HepG2 (cell line): ENCODE measurements at regions not wholly inside any gene's neighbourhood (a gene's known extent, or its start where the extent isn't known, plus 50 kb on each side); places are given as distances from the start of the nearest gene placed in this dataset.

Experiments
- ATAC-seq: fragments of 200-7000 bp; cut with Tn5 transposase; 3 replicates; pipeline ENCODE4 v1.9.1; 2020; ENCODE audit warnings: mild to moderate bottlenecking, moderate library complexity
- BruUV-seq: library from RNA; stranded (reverse); fragments of 400-500 nt; replicated peaks from 2 replicates; lab custom pipeline; 2021; lab: Mats Ljungman, UMichigan
- CTCF ChIA-PET: fragments of 300-600 bp; formaldehyde crosslinking; extraction: SDS; loops from one replicate; lab custom pipeline; 2021; ENCODE audit warnings: low total read pairs, inconsistent platforms, low intra/inter-chr PET ratio; lab: Yijun Ruan, JAX
- POLR2A ChIA-PET: fragments of 350-600 bp; sonication (Branson Sonifier 250); formaldehyde crosslinking; loops from one replicate; lab custom pipeline; 2020; ENCODE audit warnings: antibody characterized with exemption, inconsistent platforms; lab: Yijun Ruan, JAX
- DNase-seq: peaks from one replicate; pipeline ENCODE4 v3.0.0-alpha.2; 2015; ENCODE audit warnings: low spot score
- FAIRE-seq: peaks from 3 replicates; lab custom pipeline; 2011; peaks lifted over from hg19 to GRCh38; lab: Jason Lieb, UNC
- H2AFZ ChIP-seq: one replicate; pipeline ENCODE4 v1.6.1; 2011; ENCODE audit warnings: low read length, inconsistent platforms
- H3K27ac ChIP-seq: fragments of 300-600 bp; 3 replicates; pipeline ENCODE4 v1.8.0; 2011; ENCODE audit warnings: mixed run types, mild to moderate bottlenecking, mixed read lengths, low read length, inconsistent platforms; ENCODE audit not compliant: insufficient read depth; ENCODE audit errors: extremely low read length
- H3K27me3 ChIP-seq, 2 experiments: fragments of 200-600 bp in 1 of 2; 2 replicates in 1 of 2; 3 replicates in 1 of 2; pipeline versions ENCODE4 v1.6.0 to v1.8.0; 2011; ENCODE audit warnings: low read length in 2 of 2, mild to moderate bottlenecking in 2 of 2, moderate library complexity in 2 of 2, inconsistent platforms in 1 of 2; ENCODE audit not compliant: insufficient read depth in 2 of 2, control insufficient read depth in 1 of 2
- H3K36me3 ChIP-seq, 2 experiments: fragments of 200-600 bp in 1 of 2; replicated peaks in 1 of 2; 2 replicates in 1 of 2; 3 replicates in 1 of 2; pipeline versions ENCODE4 v1.5.1 to v1.8.0; 2011; ENCODE audit warnings: low read length in 2 of 2, inconsistent platforms in 1 of 2; ENCODE audit not compliant: insufficient read depth in 2 of 2, control insufficient read depth in 1 of 2
- H3K4me1 ChIP-seq: 2 replicates; pipeline ENCODE4 v1.5.1; 2012; ENCODE audit warnings: low read length, inconsistent platforms; ENCODE audit not compliant: insufficient read depth
- H3K4me2 ChIP-seq: 2 replicates; pipeline ENCODE4 v1.6.0; 2011; ENCODE audit warnings: low read depth, low read length, inconsistent platforms
- H3K4me3 ChIP-seq, 3 experiments: fragments of 200-600 bp in 1 of 3; sonication (generic), shearing (Covaris generic) in 1 of 3; replicated peaks in 1 of 3; 2 replicates each; pipeline ENCODE4 v1.5.1; 2011 to 2016; ENCODE audit warnings: low read length in 3 of 3, inconsistent platforms in 2 of 3, low read depth in 2 of 3, mild to moderate bottlenecking in 2 of 3, control low read depth in 1 of 3, mixed read lengths in 1 of 3; ENCODE audit not compliant: insufficient read depth in 1 of 3
- H3K79me2 ChIP-seq: one replicate; pipeline ENCODE4 v1.6.1; 2011; ENCODE audit warnings: low read length, inconsistent platforms; ENCODE audit not compliant: insufficient read depth
- H3K9ac ChIP-seq: 2 replicates; pipeline ENCODE4 v1.6.0; 2011; ENCODE audit warnings: mild to moderate bottlenecking, low read depth, low read length, inconsistent platforms; ENCODE audit not compliant: insufficient read depth
- H3K9me3 ChIP-seq: 2 replicates; pipeline ENCODE4 v1.5.1; 2012; ENCODE audit warnings: mild to moderate bottlenecking, low read length
- H4K20me1 ChIP-seq: 2 replicates; pipeline ENCODE4 v1.6.0; 2011; ENCODE audit warnings: inconsistent platforms, mild to moderate bottlenecking, low read length, moderate library complexity; ENCODE audit not compliant: insufficient read depth
- FOXC1 ChIP-seq: sonication (generic); formaldehyde crosslinking; IDR thresholded peaks from 2 replicates; pipeline ENCODE4 v1.8.0; 2022; ENCODE audit warnings: mild to moderate bottlenecking, missing genetic modification reagents, borderline replicate concordance
- FOXO1 ChIP-seq: sonication (generic); formaldehyde crosslinking; IDR thresholded peaks from 2 replicates; pipeline ENCODE4 v1.4.0; 2020; ENCODE audit warnings: missing genetic modification reagents
- GATAD2A ChIP-seq: IDR thresholded peaks from 2 replicates; pipeline ENCODE4 v1.6.1; 2016
- TIGD3 ChIP-seq: sonication (generic); formaldehyde crosslinking; IDR thresholded peaks from 2 replicates; pipeline ENCODE4 v1.5.1; 2020; ENCODE audit warnings: mild to moderate bottlenecking, missing genetic modification reagents, borderline replicate concordance
- ZBTB1 ChIP-seq: sonication (generic); formaldehyde crosslinking; IDR thresholded peaks from 2 replicates; pipeline ENCODE4 v1.4.0; 2020; ENCODE audit warnings: missing genetic modification reagents, borderline replicate concordance
- ZKSCAN5 ChIP-seq: sonication (generic); formaldehyde crosslinking; IDR thresholded peaks from 2 replicates; pipeline ENCODE4 v1.5.1; 2020; ENCODE audit warnings: mild to moderate bottlenecking, missing genetic modification reagents
- ZNF407 ChIP-seq: sonication (generic); formaldehyde crosslinking; IDR thresholded peaks from one replicate; pipeline ENCODE4 v1.5.1; 2020; ENCODE audit warnings: mild to moderate bottlenecking, missing genetic modification reagents; ENCODE audit errors: not compliant biosample characterization
- ZNF7 ChIP-seq: IDR thresholded peaks from 2 replicates; pipeline ENCODE4 v1.6.1; 2016; ENCODE audit warnings: missing biosample characterization, missing genetic modification reagents
- ZNF724P ChIP-seq: sonication (generic); formaldehyde crosslinking; IDR thresholded peaks from 2 replicates; pipeline ENCODE4 v1.8.0; 2022; ENCODE audit warnings: missing genetic modification reagents, borderline replicate concordance
- WGBS: methylation state at CpG from one replicate; pipeline ENCODE4 v1.1.6; 2017; ENCODE audit warnings: low lambda C conversion rate; 5-methylcytosine and 5-hydroxymethylcytosine counted together
- in situ Hi-C: cut with HindIII; loops from 2 replicates; pipeline ENCODE4 v1.10.0; 2017; ENCODE audit warnings: low pct_unique_long_range_greater_than_20kb; ENCODE audit not compliant: extremely low pct_ligation_motif_present
- intact Hi-C: fragments of 100-400 bp; cut with micrococcal nuclease; formaldehyde crosslinking; loops from one replicate; pipeline ENCODE4 v1.10.0; 2022; ENCODE audit not compliant: unreplicated experiment
- TF ChIP-seq, protein P1 (sequence below): IDR thresholded peaks from 2 replicates; pipeline ENCODE4 v1.6.1; 2016; ENCODE audit warnings: missing compliant biosample characterization, missing genetic modification reagents, borderline replicate concordance

DNA sequence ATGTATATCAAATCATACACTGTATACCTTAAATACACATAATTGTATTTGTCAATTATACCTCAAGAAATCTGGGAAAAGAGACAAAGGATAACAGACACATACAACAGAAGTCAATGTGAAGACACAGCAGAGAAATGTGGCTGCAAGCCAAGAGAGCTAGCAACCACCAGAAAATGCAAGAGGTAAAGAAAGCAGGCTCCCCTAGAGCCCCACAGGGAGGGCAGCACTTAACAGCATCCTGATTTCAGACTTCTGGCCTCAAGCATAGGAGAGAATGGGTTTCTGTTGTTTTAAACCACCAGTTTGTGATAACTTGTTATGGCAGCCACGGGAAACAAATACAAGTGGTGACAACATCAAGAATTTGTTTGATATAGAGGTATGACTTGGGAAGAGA is 1197.2 kb downstream of the SORCS1 start (continued):
- no peak for TF ChIP-seq FOXC1 (CRISPR knock-in tag)

DNA sequence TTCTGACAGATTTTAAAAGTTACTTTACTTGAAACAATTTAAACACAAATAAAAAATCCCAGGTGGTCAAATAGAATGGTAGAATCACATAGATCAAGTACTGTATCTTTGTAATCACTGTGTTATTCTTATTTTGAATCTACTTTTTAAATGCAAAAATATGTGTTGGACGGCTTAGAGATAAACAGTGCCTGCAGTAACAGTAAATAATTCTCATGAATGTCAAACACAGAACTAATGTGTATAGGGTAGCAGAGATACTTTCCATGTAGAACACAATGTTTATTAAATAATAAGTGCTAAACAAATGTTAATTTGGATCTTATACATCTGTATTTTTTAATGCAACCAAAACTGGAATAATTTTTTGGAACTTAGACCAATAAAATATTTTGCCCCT is 1199.4 kb downstream of the SORCS1 start:
- in situ Hi-C loops = no loop called here
- Histone ChIP-seq H2AFZ (no peak overlapping the region), H3K4me2 (no peak overlapping the region), H3K36me3 (no peaks in the 10 kb centered on the region), H3K27me3 (no peaks in the 10 kb centered on the region), H3K4me3 (no peak overlapping the region), H3K27ac (no peak overlapping the region), H3K9ac (no peak overlapping the region), H3K4me1 (no peaks in the 10 kb centered on the region), H3K79me2 (no peaks in the 10 kb centered on the region), H3K9me3 (peaks cover 78% of the 10 kb centered on the region), H4K20me1 (no peaks in the 10 kb centered on the region)
- ATAC-seq (no peak), DNase-seq (no peak), FAIRE-seq (no peak)
- ChIA-PET POLR2A (no interaction called here), CTCF (no interaction called here)
- no TSS peak for BruUV-seq
- intact Hi-C loops = no loop called here
- 30% methylated on average over 1 of the region's 1 CpG for WGBS
- TF ChIP-seq GATAD2A (CRISPR knock-in tag) = no peak
- no peak for TF ChIP-seq ZKSCAN5 (CRISPR knock-in tag)
- no peak for TF ChIP-seq TIGD3 (CRISPR knock-in tag)
- no peak for TF ChIP-seq FOXO1 (CRISPR knock-in tag)
- TF ChIP-seq, protein P1, sequence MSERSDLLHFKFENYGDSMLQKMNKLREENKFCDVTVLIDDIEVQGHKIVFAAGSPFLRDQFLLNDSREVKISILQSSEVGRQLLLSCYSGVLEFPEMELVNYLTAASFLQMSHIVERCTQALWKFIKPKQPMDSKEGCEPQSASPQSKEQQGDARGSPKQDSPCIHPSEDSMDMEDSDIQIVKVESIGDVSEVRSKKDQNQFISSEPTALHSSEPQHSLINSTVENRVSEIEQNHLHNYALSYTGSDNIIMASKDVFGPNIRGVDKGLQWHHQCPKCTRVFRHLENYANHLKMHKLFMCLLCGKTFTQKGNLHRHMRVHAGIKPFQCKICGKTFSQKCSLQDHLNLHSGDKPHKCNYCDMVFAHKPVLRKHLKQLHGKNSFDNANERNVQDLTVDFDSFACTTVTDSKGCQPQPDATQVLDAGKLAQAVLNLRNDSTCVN (CRISPR knock-in tag) = no peak
- no peak for TF ChIP-seq ZNF7 (CRISPR knock-in tag)
- no peak for TF ChIP-seq ZNF724P
- TF ChIP-seq ZNF407 (CRISPR knock-in tag) = no peak
- TF ChIP-seq ZBTB1 (CRISPR knock-in tag) = no peak
